Muscle layer of colon (tissue), 2 donors: ENCODE measurements at regions not wholly inside any gene's neighbourhood (a gene's known extent, or its start where the extent isn't known, plus 50 kb on each side); places are given as distances from the start of the nearest gene placed in this dataset.

Experiments used
- H3K27ac ChIP-seq: one replicate; pipeline ENCODE4 v1.7.0; 2013; ENCODE audit warnings: low read depth, mild to moderate bottlenecking, low read length, moderate library complexity
- H3K27me3 ChIP-seq, 2 donors: one replicate each; pipeline ENCODE4 v1.7.0; 2013; ENCODE audit warnings: low read length in 2 of 2, mild to moderate bottlenecking in 2 of 2; ENCODE audit not compliant: insufficient read depth in 2 of 2, control insufficient read depth in 1 of 2
- H3K36me3 ChIP-seq: one replicate; pipeline ENCODE4 v1.7.0; 2013; ENCODE audit warnings: mild to moderate bottlenecking, low read length; ENCODE audit not compliant: insufficient read depth
- H3K4me1 ChIP-seq: one replicate; pipeline ENCODE4 v1.7.0; 2013; ENCODE audit warnings: mild to moderate bottlenecking, low read length; ENCODE audit not compliant: insufficient read depth
- H3K4me3 ChIP-seq, 2 donors: one replicate each; pipeline ENCODE4 v1.7.0; 2013; ENCODE audit warnings: low read length in 2 of 2, low read depth in 1 of 2, mild to moderate bottlenecking in 1 of 2, moderate library complexity in 1 of 2
- H3K9ac ChIP-seq: one replicate; pipeline ENCODE4 v1.7.0; 2013; ENCODE audit warnings: low read length
- H3K9me3 ChIP-seq: one replicate; pipeline ENCODE4 v1.7.0; 2013; ENCODE audit warnings: mild to moderate bottlenecking, low read length
- donor health status: abdominal sarcoma.
- donor health status: Adenocarcinoma of cecum.

DNA sequence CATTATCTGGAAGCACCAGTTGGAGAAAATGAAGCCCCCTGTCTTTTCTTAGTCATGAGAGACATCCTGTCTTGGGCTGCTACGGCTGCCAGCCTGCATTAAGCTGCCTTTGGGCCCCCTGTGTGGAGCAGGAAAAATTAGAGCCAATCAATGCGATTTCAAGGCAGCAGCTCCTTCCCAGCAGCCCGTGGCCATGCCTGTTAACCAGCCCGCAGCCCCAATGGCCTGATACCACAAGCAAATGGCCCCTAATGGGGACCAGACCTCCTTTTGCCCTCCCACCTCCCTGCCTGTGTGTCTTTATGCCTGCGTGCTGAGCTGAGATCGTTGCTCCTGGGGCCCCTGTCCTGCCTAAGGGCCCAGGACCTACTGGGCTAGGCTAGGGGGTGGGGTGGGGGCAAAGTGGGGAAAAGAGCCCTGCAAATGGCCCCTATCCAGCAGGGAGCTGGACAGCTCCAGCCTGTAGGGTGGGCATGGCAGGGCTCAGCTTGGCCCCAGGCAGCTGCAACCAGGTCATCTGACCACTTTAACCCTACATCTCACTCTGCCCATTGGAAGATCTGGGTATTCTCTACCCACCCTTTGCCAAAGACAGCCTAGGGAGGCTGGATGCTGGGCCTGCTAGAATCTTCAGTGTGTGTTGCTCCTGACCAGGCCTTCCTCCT lies 53.8 kb upstream of the MRPS22 start:
- H3K9me3 ChIP-seq: no peaks in the 10 kb centered on the region
- no peak overlapping the region for H3K27ac ChIP-seq
- H3K36me3 ChIP-seq: no peaks in the 10 kb centered on the region
- H3K27me3 ChIP-seq: no peaks in the 10 kb centered on the region
- H3K9ac ChIP-seq: no peak overlapping the region
- no peaks in the 10 kb centered on the region for H3K4me1 ChIP-seq
- no peak overlapping the region for H3K4me3 ChIP-seq

DNA sequence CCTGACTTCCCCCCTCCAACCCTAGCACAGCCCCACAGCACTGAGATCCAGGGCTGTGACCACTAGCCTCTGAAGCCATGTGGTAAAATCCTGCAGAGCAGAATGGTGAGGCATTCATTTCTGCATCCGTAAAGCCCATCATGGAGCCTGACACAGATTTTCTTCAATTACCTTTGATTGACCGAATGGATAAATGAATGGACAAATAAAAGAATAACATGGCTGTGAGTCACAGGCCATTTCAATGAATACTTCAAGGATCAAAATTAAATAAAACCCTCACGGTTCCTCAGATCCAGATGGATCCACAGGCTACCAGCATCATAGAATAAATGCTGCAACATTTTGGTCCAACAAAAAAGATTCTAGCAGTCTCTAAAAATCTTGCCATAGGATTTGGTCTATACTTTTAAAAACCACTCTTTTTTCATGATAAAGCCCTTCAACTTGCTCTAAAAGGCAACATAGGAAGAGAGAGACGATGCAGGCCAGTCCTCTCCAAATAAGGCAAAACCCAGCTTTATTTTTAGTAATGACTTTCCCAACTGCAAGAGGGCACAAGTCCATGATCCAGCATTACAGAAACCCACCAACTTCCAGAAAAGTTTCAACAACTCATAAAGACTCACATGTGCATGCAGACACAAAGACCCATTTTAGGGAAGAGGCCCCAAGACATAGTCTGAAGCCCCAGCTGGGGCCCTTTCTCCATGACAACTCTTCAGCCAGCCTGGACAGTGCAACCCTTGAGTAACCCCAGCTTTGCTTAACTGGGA lies 52.4 kb upstream of the MRPS22 start:
- Histone ChIP-seq H3K9me3 (no peaks in the 10 kb centered on the region), H3K27me3 (no peaks in the 10 kb centered on the region), H3K9ac (no peak overlapping the region), H3K4me3 (no peak overlapping the region), H3K4me1 (no peaks in the 10 kb centered on the region), H3K36me3 (no peaks in the 10 kb centered on the region), H3K27ac (no peak overlapping the region)

DNA sequence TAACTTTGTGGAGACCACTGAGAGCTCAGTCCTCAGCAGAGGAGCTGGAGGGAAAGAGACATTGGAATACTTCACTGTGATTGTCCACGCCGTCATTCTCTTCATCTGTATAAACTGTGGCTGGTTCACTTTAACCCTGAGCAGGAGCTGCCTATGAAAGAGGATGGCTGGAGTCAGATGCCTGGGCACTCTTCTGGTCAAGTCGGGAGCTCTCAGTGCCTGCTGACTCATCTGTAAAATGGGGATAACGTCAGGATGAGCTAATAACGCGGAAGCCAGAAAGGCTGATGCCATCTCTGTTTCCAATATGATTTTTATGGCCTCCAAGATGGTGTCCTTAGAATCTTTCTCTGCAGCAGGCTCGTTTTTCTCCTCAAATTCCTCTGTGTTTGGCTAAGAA lies 51.6 kb upstream of the MRPS22 start:
- H3K9me3 ChIP-seq: no peaks in the 10 kb centered on the region
- H3K4me1 ChIP-seq: no peaks in the 10 kb centered on the region
- H3K4me3 ChIP-seq: no peak overlapping the region
- H3K27ac ChIP-seq: no peak overlapping the region
- no peaks in the 10 kb centered on the region for H3K36me3 ChIP-seq
- no peaks in the 10 kb centered on the region for H3K27me3 ChIP-seq
- no peak overlapping the region for H3K9ac ChIP-seq

DNA sequence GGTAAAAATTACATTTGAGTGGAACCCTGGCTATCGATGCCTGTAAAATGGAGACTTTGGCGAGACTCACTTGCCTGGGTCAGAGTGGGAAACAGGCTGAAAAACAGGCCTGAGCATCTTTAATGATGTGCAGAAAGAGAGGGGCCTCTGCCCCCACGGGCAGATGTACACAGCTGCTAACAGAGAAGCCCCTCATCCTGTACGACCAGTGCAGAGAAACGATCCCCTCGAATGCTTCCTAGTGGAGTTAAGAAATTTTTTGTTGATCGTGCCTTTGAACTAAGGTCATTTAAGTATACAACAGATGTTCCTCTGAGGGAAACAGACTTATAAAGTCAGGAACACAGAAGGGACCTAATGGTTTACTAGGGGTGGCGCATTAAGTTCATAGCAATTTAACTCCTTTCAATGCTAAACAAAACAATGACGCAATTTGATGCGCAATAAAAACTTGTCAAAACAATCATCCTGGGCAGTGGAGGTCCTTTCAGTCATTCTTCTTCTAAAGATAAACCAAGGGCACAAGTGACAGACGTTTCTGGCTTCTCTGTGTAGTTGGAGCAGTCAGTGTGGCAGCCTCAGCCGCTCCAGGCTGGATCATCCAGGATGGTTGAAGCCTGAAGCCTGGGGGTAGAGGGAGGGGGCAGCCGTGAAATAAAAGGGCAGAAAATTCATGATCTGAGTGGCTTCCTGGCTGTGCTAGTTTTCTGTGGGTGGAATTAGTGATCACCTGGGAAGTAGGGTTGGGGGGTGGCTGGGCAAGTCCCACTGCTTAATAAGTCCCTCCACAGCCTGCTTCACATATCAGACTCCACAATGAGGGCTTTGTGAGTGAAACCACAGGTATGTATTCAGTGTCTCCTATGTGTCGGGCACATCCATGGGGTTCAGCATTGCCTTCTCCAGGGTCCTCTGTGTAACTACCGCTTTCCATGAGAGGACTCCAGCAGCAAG lies 50.8 kb upstream of the MRPS22 start:
- Histone ChIP-seq H3K9ac (no peak overlapping the region), H3K36me3 (no peaks in the 10 kb centered on the region), H3K4me1 (no peaks in the 10 kb centered on the region), H3K4me3 (no peak overlapping the region), H3K27me3 (no peaks in the 10 kb centered on the region), H3K9me3 (no peaks in the 10 kb centered on the region), H3K27ac (no peak overlapping the region)

DNA sequence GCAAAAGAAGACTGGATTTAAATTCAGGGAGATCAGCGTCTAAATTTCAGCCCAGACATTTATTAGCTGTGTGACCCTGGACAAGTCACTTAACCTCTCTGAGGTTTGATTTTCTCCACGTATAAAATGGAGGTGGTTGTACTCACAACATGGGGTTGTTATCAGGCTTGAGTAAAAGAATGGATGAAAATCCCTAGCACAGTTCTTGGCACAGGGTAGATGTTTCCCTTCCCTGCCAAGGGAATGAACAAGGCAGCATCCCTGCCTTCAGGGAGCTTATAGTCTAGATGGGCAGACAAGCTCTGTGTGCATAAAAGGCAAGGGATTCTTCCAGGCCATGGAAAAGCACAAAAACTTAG lies 50.2 kb upstream of the MRPS22 start:
- no peaks in the 10 kb centered on the region for H3K9me3 ChIP-seq
- no peaks in the 10 kb centered on the region for H3K36me3 ChIP-seq
- H3K4me1 ChIP-seq: no peaks in the 10 kb centered on the region
- H3K4me3 ChIP-seq: no peak overlapping the region
- H3K27ac ChIP-seq: no peak overlapping the region
- no peak overlapping the region for H3K9ac ChIP-seq
- H3K27me3 ChIP-seq: no peaks in the 10 kb centered on the region
